H1 (cell line): ENCODE measurements at regions not wholly inside any gene's neighbourhood (a gene's known extent, or its start where the extent isn't known, plus 50 kb on each side); places are given as distances from the start of the nearest gene placed in this dataset.

Source experiments
- CTCF ChIA-PET: fragments of 300-600 bp; sonication (Branson Sonifier 250); formaldehyde crosslinking; loops from one replicate; lab custom pipeline; 2021; ENCODE audit not compliant: partially characterized antibody; lab: Charles Lee
- POLR2A ChIA-PET: fragments of 300-600 bp; sonication (Branson Sonifier 250); formaldehyde crosslinking; loops from one replicate; lab custom pipeline; 2021; ENCODE audit warnings: inconsistent platforms; ENCODE audit not compliant: partially characterized antibody; lab: Charles Lee
- DNase-seq, 2 experiments: peaks; one replicate each; pipeline versions ENCODE4 v3.0.0 to v3.0.0-alpha.2; 2010 to 2022; ENCODE audit warnings: low spot score in 2 of 2, low read depth in 1 of 2, mixed read lengths in 1 of 2
- FAIRE-seq: peaks from 2 replicates; lab custom pipeline; 2011; peaks lifted over from hg19 to GRCh38; lab: Jason Lieb, UNC
- H2AFZ ChIP-seq: 2 replicates; pipeline ENCODE4 v1.8.1; 2012; ENCODE audit warnings: low read length, inconsistent platforms
- H2AK5ac ChIP-seq: 2 replicates; pipeline ENCODE4 v1.6.1; 2013; ENCODE audit warnings: low read depth, low read length
- H2BK120ac ChIP-seq: replicated peaks from 2 replicates; pipeline ENCODE3; 2013; ENCODE audit warnings: low read depth, low read length, inconsistent platforms
- H2BK12ac ChIP-seq: 2 replicates; pipeline ENCODE4 v1.6.1; 2013; ENCODE audit warnings: low read depth, low read length
- H2BK15ac ChIP-seq: 2 replicates; pipeline ENCODE4 v1.6.1; 2013; ENCODE audit warnings: low read length
- H2BK20ac ChIP-seq: 2 replicates; pipeline ENCODE4 v1.6.1; 2013; ENCODE audit warnings: low read length
- H2BK5ac ChIP-seq: 2 replicates; pipeline ENCODE4 v1.6.1; 2013; ENCODE audit warnings: low read depth, low read length
- H3K14ac ChIP-seq: 2 replicates; pipeline ENCODE4 v1.6.1; 2013; ENCODE audit warnings: inconsistent platforms; ENCODE audit not compliant: insufficient read length
- H3K18ac ChIP-seq: 2 replicates; pipeline ENCODE4 v1.6.1; 2013; ENCODE audit warnings: low read length; ENCODE audit errors: extremely low read depth
- H3K23ac ChIP-seq: 2 replicates; pipeline ENCODE4 v1.6.1; 2013; ENCODE audit warnings: inconsistent platforms; ENCODE audit not compliant: insufficient read length
- H3K23me2 ChIP-seq: 2 replicates; pipeline ENCODE4 v1.6.1; 2013; ENCODE audit warnings: low read depth, low read length
- H3K27ac ChIP-seq: 2 replicates; pipeline ENCODE4 v1.6.1; 2011; ENCODE audit warnings: low read depth, low read length, inconsistent platforms
- H3K27me3 ChIP-seq, 4 experiments: replicated peaks in 1 of 4; 1 replicate in 1 of 4; 2 replicates in 3 of 4; pipeline versions ENCODE4 v1.6.1 to v1.8.1; 2011 to 2013; ENCODE audit warnings: low read length in 3 of 4, mild to moderate bottlenecking in 3 of 4, inconsistent platforms in 2 of 4, mixed read lengths in 2 of 4, moderate library complexity in 1 of 4; ENCODE audit not compliant: control insufficient read depth in 3 of 4, insufficient read depth in 3 of 4; ENCODE audit errors: extremely low read depth in 1 of 4
- H3K36me3 ChIP-seq, 4 experiments: 2 replicates each; pipeline versions ENCODE4 v1.6.1 to v1.8.1; 2011 to 2013; ENCODE audit warnings: mild to moderate bottlenecking in 4 of 4, low read length in 3 of 4, moderate library complexity in 2 of 4, control low read depth in 1 of 4, inconsistent platforms in 1 of 4; ENCODE audit not compliant: insufficient read depth in 4 of 4, control insufficient read depth in 2 of 4
- H3K4ac ChIP-seq: replicated peaks from 2 replicates; pipeline ENCODE3; 2013; ENCODE audit warnings: low read length, low read depth, mixed read lengths, inconsistent platforms; ENCODE audit not compliant: insufficient read length
- H3K4me1 ChIP-seq, 4 experiments: replicated peaks in 1 of 4; 1 replicate in 1 of 4; 2 replicates in 3 of 4; pipeline versions ENCODE4 v1.6.1 to v1.8.1; 2011 to 2013; ENCODE audit warnings: low read length in 3 of 4, inconsistent platforms in 2 of 4, mixed read lengths in 1 of 4; ENCODE audit not compliant: insufficient read depth in 4 of 4, control insufficient read depth in 3 of 4
- H3K4me2 ChIP-seq, 2 experiments: 2 replicates each; pipeline versions ENCODE4 v1.6.1 to v1.8.1; 2011 to 2013; ENCODE audit warnings: low read depth in 2 of 2, low read length in 2 of 2, control low read depth in 1 of 2, inconsistent platforms in 1 of 2, mild to moderate bottlenecking in 1 of 2; ENCODE audit not compliant: insufficient read depth in 1 of 2
- H3K4me3 ChIP-seq, 4 experiments: fragments of 200-600, 300-600 bp in 1 of 4; sonication (generic), shearing (Covaris generic), sonication (Bioruptor Twin) in 1 of 4; 2 replicates each; pipeline versions ENCODE4 v1.5.1 to v1.8.1; 2011 to 2016; ENCODE audit warnings: low read length in 4 of 4, low read depth in 3 of 4, control low read depth in 2 of 4, inconsistent platforms in 2 of 4, mild to moderate bottlenecking in 2 of 4, mixed read lengths in 1 of 4, moderate library complexity in 1 of 4; ENCODE audit not compliant: insufficient read depth in 2 of 4; ENCODE audit errors: extremely low read depth in 1 of 4
- H3K56ac ChIP-seq: replicated peaks from 2 replicates; pipeline ENCODE3; 2013; ENCODE audit warnings: low read depth, mild to moderate bottlenecking, mixed read lengths, low read length, inconsistent platforms; ENCODE audit not compliant: insufficient read length
- H3K79me1 ChIP-seq: 2 replicates; pipeline ENCODE4 v1.6.1; 2013; ENCODE audit warnings: low read depth, low read length, control low read depth
- H3K79me2 ChIP-seq, 2 experiments: 2 replicates each; pipeline versions ENCODE4 v1.6.1 to v1.8.1; 2012 to 2013; ENCODE audit warnings: low read length in 2 of 2, mild to moderate bottlenecking in 2 of 2, inconsistent platforms in 1 of 2; ENCODE audit not compliant: insufficient read depth in 2 of 2, control insufficient read depth in 1 of 2
- H3K9ac ChIP-seq, 4 experiments: replicated peaks in 1 of 4; 1 replicate in 1 of 4; 2 replicates in 3 of 4; pipeline versions ENCODE4 v1.6.1 to v1.8.1; 2011 to 2013; ENCODE audit warnings: low read depth in 3 of 4, low read length in 3 of 4, control low read depth in 2 of 4, mild to moderate bottlenecking in 2 of 4, moderate library complexity in 2 of 4, inconsistent platforms in 1 of 4; ENCODE audit errors: extremely low read depth in 1 of 4
- H3K9me3 ChIP-seq, 2 experiments: 2 replicates each; pipeline versions ENCODE4 v1.6.1 to v1.8.1; 2012 to 2013; ENCODE audit warnings: mild to moderate bottlenecking in 2 of 2, moderate library complexity in 2 of 2, control low read depth in 1 of 2, inconsistent platforms in 1 of 2, low read depth in 1 of 2, low read length in 1 of 2, mixed read lengths in 1 of 2; ENCODE audit not compliant: insufficient read depth in 2 of 2
- H4K20me1 ChIP-seq, 2 experiments: replicated peaks in 1 of 2; 2 replicates each; pipeline versions ENCODE3 to v1.8.1; 2011 to 2013; ENCODE audit warnings: inconsistent platforms in 2 of 2, low read length in 2 of 2, mild to moderate bottlenecking in 1 of 2; ENCODE audit not compliant: insufficient read depth in 2 of 2, control insufficient read depth in 1 of 2
- H4K5ac ChIP-seq: 2 replicates; pipeline ENCODE4 v1.6.1; 2013; ENCODE audit warnings: low read length, low read depth, mixed read lengths, inconsistent platforms; ENCODE audit not compliant: insufficient read length
- H4K8ac ChIP-seq: 2 replicates; pipeline ENCODE4 v1.8.0; 2013; ENCODE audit warnings: mild to moderate bottlenecking, moderate library complexity, low read length, inconsistent platforms; ENCODE audit not compliant: insufficient read depth; ENCODE audit errors: extremely low read depth
- H4K91ac ChIP-seq: replicated peaks from 2 replicates; pipeline ENCODE3; 2013; ENCODE audit warnings: low read length, mixed read lengths, inconsistent platforms; ENCODE audit not compliant: insufficient read length
- BCL11A ChIP-seq, 2 experiments: IDR thresholded peaks; one replicate each; pipeline ENCODE4 v1.6.1; 2011; ENCODE audit warnings: low read depth in 2 of 2, low read length in 2 of 2, mild to moderate bottlenecking in 2 of 2
- CHD2 ChIP-seq: IDR thresholded peaks from 2 replicates; pipeline ENCODE4 v1.6.1; 2012; ENCODE audit warnings: low read length, improper control_type of control experiment
- EZH2 ChIP-seq: fragments of 200-600 bp; sonication (generic); IDR thresholded peaks from 2 replicates; pipeline ENCODE4 v1.7.1; 2012; ENCODE audit warnings: low read depth, mild to moderate bottlenecking, moderate library complexity, low read length, inconsistent platforms; ENCODE audit not compliant: severe bottlenecking
- FOSL1 ChIP-seq: IDR thresholded peaks from 2 replicates; pipeline ENCODE4 v1.6.1; 2011; ENCODE audit warnings: mild to moderate bottlenecking, low read depth, low read length, moderate library complexity; ENCODE audit not compliant: insufficient read depth
- NRF1 ChIP-seq: IDR thresholded peaks from 2 replicates; pipeline ENCODE4 v1.6.1; 2011; ENCODE audit warnings: mild to moderate bottlenecking, low read depth, low read length, improper control_type of control experiment
- POLR2A ChIP-seq, 2 experiments: IDR thresholded peaks; 1 replicate in 1 of 2; 2 replicates in 1 of 2; pipeline ENCODE4 v1.6.1; 2011; ENCODE audit warnings: low read depth in 2 of 2, low read length in 2 of 2, mild to moderate bottlenecking in 2 of 2; ENCODE audit errors: control extremely low read depth in 1 of 2
- POLR2AphosphoS5 ChIP-seq: IDR thresholded peaks from 2 replicates; pipeline ENCODE4 v1.6.1; 2011; ENCODE audit warnings: low read depth, low read length
- RXRA ChIP-seq: IDR thresholded peaks from 2 replicates; pipeline ENCODE4 v1.6.1; 2011; ENCODE audit warnings: low read depth, mild to moderate bottlenecking, low read length, moderate library complexity; ENCODE audit not compliant: insufficient read depth
- SAP30 ChIP-seq: fragments of 300-600 bp; sonication (generic); IDR thresholded peaks from 2 replicates; pipeline ENCODE4 v1.7.1; 2012; ENCODE audit warnings: low read length, moderate library complexity, mild to moderate bottlenecking, inconsistent platforms; ENCODE audit not compliant: insufficient read depth, insufficient replicate concordance
- SUZ12 ChIP-seq: fragments of 200-600 bp; sonication (generic); IDR thresholded peaks from 2 replicates; pipeline ENCODE4 v1.6.1; 2012; ENCODE audit warnings: mild to moderate bottlenecking, inconsistent platforms, low read length, moderate library complexity, mixed read lengths
- TBP ChIP-seq: IDR thresholded peaks from 2 replicates; pipeline ENCODE4 v1.6.1; 2011; ENCODE audit warnings: low read depth, low read length, improper control_type of control experiment
- TEAD4 ChIP-seq: IDR thresholded peaks from 2 replicates; pipeline ENCODE4 v1.6.1; 2012; ENCODE audit warnings: low read depth, low read length, inconsistent platforms, mixed read lengths
- WGBS, 2 experiments: shearing (Covaris generic) in 1 of 2; methylation state at CpG; one replicate each; pipeline versions ENCODE4 v1.1.6 to v1.1.7; 2013 to 2015; ENCODE audit warnings: low lambda C conversion rate in 2 of 2, mixed read lengths in 2 of 2, inconsistent platforms in 1 of 2, low coverage in 1 of 2, missing lambda C conversion rate in 1 of 2; ENCODE audit not compliant: insufficient replicate concordance in 2 of 2, insufficient coverage in 1 of 2, insufficient read length in 1 of 2; ENCODE audit errors: extremely low coverage in 1 of 2, missing lambda C conversion rate in 1 of 2; 5-methylcytosine and 5-hydroxymethylcytosine counted together
- TF ChIP-seq, protein P1 (sequence below): IDR thresholded peaks from 2 replicates; pipeline ENCODE4 v1.6.1; 2011; ENCODE audit warnings: low read depth, mild to moderate bottlenecking, low read length; ENCODE audit not compliant: insufficient read depth
- TF ChIP-seq, protein P2 (sequence below): IDR thresholded peaks from 2 replicates; pipeline ENCODE4 v1.6.1; 2011; ENCODE audit warnings: low read length, improper control_type of control experiment

DNA sequence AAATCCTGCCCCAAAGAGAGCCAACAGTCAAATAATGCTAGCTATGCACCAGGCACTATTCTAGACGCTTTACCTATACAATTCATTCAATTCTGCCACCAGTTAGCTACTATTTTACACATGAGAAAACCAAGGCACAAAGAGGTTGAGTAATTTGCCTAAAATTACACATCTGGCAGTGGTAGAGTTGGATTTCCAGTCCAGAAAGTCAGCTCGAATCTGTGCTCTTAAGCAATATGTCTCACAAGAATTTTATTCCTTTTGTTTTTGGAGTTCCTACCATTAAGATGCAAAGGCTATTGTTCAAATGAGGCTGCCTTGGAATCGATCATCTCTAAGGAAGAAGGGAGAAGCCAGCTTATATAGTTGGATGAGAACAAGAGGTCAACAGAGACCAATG is 256.9 kb upstream of the RASA1 start:
- Histone ChIP-seq H2BK15ac (no peak overlapping the region), H2BK5ac (no peak overlapping the region), H3K18ac (no peak overlapping the region), H3K79me1 (no peaks in the 10 kb centered on the region), H4K91ac (no peak overlapping the region), H3K27ac (no peak overlapping the region), H3K4me2 (no peak overlapping the region), H3K23ac (no peak overlapping the region), H4K5ac (no peak overlapping the region), H2BK120ac (no peak overlapping the region), H2BK20ac (no peak overlapping the region), H3K9me3 (no peaks in the 10 kb centered on the region), H2AK5ac (no peak overlapping the region), H2BK12ac (no peak overlapping the region), H4K8ac (no peak overlapping the region), H3K36me3 (no peaks in the 10 kb centered on the region), H3K56ac (no peak overlapping the region), H2AFZ (peak overlapping the region; percentile 75; the same call in 1 of the 2 replicates), H3K23me2 (no peaks in the 10 kb centered on the region), H3K4me1 (no peaks in the 10 kb centered on the region), H3K14ac (no peak overlapping the region), H3K9ac (no peak overlapping the region), H4K20me1 (no peaks in the 10 kb centered on the region), H3K4ac (no peak overlapping the region), H3K27me3 (no peaks in the 10 kb centered on the region), H3K79me2 (no peaks in the 10 kb centered on the region), H3K4me3 (no peak overlapping the region)
- 59% methylated on average over 3 of the region's 3 CpGs; no CpG with 5 or more reads in 1 of the 2 experiments for WGBS, 2 experiments
- ChIA-PET POLR2A (no interaction called here), CTCF (interaction anchor here (0.5 to 2.4 kb wide), 4 partner anchors 42 to 559 kb away, joined by 3 to 11 read pairs (median 4); no protein-coding TSS in a partner anchor)
- FAIRE-seq (no peak), DNase-seq (no peak)
- TF ChIP-seq EZH2 (no peak), SAP30 (no peak), BCL11A (IDR thresholded peaks at IDR 0.05; ENCODE audit: low read depth in 2 of 2, low read length in 2 of 2) (no peak), SUZ12 (no peak), POLR2AphosphoS5 (no peak), CHD2 (no peak), FOSL1 (no peak), RXRA (no peak), NRF1 (no peak), TBP (no peak), TEAD4 (no peak), POLR2A (IDR thresholded peaks at IDR 0.05; ENCODE audit: control extremely low read depth in 1 of 2, low read depth in 2 of 2, low read length in 2 of 2) (no peak)
- TF ChIP-seq, protein P1, sequence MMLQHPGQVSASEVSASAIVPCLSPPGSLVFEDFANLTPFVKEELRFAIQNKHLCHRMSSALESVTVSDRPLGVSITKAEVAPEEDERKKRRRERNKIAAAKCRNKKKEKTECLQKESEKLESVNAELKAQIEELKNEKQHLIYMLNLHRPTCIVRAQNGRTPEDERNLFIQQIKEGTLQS = no peak
- TF ChIP-seq, protein P2, sequence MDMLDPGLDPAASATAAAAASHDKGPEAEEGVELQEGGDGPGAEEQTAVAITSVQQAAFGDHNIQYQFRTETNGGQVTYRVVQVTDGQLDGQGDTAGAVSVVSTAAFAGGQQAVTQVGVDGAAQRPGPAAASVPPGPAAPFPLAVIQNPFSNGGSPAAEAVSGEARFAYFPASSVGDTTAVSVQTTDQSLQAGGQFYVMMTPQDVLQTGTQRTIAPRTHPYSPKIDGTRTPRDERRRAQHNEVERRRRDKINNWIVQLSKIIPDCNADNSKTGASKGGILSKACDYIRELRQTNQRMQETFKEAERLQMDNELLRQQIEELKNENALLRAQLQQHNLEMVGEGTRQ = no peak
